Esophagus squamous epithelium (tissue), 5 donors: ENCODE measurements at regions not wholly inside any gene's neighbourhood (a gene's known extent, or its start where the extent isn't known, plus 50 kb on each side); places are given as distances from the start of the nearest gene placed in this dataset.

Experiments
- DNase-seq: peaks from one replicate; lab custom pipeline; 2025; lab: John Stamatoyannopoulos, UW
- H3K27ac ChIP-seq, 4 donors: fragments of 200-600 bp; sonication (generic); one replicate each; pipeline ENCODE4 v1.5.1; 2016 to 2019; ENCODE audit warnings: mild to moderate bottlenecking in 1 of 4
- H3K27me3 ChIP-seq, 4 donors: fragments of 200-600 bp; sonication (generic); 1 replicate in 3 of 4; 2 replicates in 1 of 4; pipeline versions ENCODE4 v1.5.1 to v1.6.0; 2017 to 2021; ENCODE audit warnings: antibody characterized with exemption in 1 of 4
- H3K36me3 ChIP-seq, 3 donors: fragments of 200-600 bp; sonication (generic); one replicate each; pipeline ENCODE4 v1.5.1; 2016 to 2019
- H3K4me1 ChIP-seq, 3 donors: fragments of 200-600 bp; sonication (generic); one replicate each; pipeline ENCODE4 v1.5.1; 2017 to 2019
- H3K4me3 ChIP-seq, 4 donors: fragments of 200-600 bp; sonication (generic); 1 replicate in 3 of 4; 2 replicates in 1 of 4; pipeline ENCODE4 v1.5.1; 2016 to 2019; ENCODE audit warnings: mild to moderate bottlenecking in 2 of 4, moderate library complexity in 1 of 4
- H3K9me3 ChIP-seq, 3 donors: fragments of 200-600 bp; sonication (generic); one replicate each; pipeline ENCODE4 v1.5.1; 2016 to 2019
- POLR2A ChIP-seq, 4 donors: fragments of 450-650 bp; IDR thresholded peaks; one replicate each; pipeline ENCODE4 v1.6.1; 2017; ENCODE audit warnings: antibody characterized with exemption in 4 of 4, mild to moderate bottlenecking in 4 of 4, moderate library complexity in 3 of 4
- WGBS, 2 donors: methylation state at CpG; one replicate each; pipeline ENCODE4 v1.1.5; 2018; 5-methylcytosine and 5-hydroxymethylcytosine counted together
- intact Hi-C: fragments of 100-400 bp; cut with DNase I; formaldehyde crosslinking; loops from one replicate; pipeline ENCODE4 v1.15.0; 2022
- TF ChIP-seq, protein P1 (sequence below), 6 experiments: fragments of 450-650 bp in 4 of 6; fragments of 200-600 bp in 2 of 6; sonication (generic) in 2 of 6; IDR thresholded peaks; one replicate each; pipeline ENCODE4 v1.5.1; 2016 to 2019; ENCODE audit warnings: antibody characterized with exemption in 6 of 6, mild to moderate bottlenecking in 4 of 6, moderate library complexity in 4 of 6
- donor health status: DM: yes; HTN: yes; CAD: no.

DNA sequence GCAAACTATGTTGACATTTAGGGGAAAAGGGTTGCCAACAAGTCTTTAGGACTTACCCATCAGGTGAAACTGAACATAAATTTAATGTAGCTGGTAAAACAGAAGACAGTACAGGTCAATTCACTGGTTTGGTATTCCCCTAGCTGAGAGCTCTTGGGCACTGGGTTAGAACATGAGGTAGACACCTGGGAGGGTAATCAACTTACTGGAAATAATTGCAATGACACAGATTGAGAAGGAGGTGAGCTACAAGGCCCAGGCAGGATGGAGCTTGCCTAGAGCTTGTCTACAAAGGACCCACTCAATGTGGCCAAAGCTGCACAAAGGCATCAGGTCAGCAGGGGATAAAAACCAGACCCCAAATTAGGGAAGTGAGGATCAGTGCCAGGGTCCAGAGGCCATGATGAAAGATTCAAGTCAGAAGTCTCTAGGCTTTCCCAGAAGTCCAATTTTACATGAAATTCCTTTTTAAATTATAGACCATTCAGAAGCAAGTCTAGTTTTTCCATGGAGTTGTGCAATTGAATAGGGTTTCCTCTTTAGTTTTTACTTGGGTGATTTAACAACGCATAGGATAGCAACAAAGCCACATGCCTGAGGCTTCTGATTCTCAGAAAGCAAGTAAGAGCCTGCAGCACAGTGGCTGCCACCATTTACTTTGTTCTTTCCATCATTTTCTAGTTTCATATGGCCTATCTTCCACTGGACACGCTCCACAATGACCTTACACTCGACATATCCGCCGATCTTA lies 194.0 kb downstream of the NDFIP2 start:
- H3K36me3 ChIP-seq, result no peaks in the 10 kb centered on the region
- WGBS, 2 donors, result 53 to 54% methylated on average over 5 of the region's 5 CpGs
- peaks cover 7 to 53% (median 12%) of the 10 kb centered on the region in 3 donors for H3K4me1 ChIP-seq
- intact Hi-C loops, result loop anchor here (10.0 kb wide), 1 partner anchor 250 kb away; no protein-coding TSS in a partner anchor
- H3K27ac ChIP-seq, result no peak overlapping the region
- no peak for TF ChIP-seq POLR2A (IDR thresholded peaks at IDR 0.05)
- TF ChIP-seq, protein P1, sequence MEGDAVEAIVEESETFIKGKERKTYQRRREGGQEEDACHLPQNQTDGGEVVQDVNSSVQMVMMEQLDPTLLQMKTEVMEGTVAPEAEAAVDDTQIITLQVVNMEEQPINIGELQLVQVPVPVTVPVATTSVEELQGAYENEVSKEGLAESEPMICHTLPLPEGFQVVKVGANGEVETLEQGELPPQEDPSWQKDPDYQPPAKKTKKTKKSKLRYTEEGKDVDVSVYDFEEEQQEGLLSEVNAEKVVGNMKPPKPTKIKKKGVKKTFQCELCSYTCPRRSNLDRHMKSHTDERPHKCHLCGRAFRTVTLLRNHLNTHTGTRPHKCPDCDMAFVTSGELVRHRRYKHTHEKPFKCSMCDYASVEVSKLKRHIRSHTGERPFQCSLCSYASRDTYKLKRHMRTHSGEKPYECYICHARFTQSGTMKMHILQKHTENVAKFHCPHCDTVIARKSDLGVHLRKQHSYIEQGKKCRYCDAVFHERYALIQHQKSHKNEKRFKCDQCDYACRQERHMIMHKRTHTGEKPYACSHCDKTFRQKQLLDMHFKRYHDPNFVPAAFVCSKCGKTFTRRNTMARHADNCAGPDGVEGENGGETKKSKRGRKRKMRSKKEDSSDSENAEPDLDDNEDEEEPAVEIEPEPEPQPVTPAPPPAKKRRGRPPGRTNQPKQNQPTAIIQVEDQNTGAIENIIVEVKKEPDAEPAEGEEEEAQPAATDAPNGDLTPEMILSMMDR (IDR thresholded peaks at IDR 0.05), result no peak
- DNase-seq, result no peak
- no peak overlapping the region for H3K4me3 ChIP-seq
- no peaks in the 10 kb centered on the region for H3K27me3 ChIP-seq
- no peaks in the 10 kb centered on the region for H3K9me3 ChIP-seq

DNA sequence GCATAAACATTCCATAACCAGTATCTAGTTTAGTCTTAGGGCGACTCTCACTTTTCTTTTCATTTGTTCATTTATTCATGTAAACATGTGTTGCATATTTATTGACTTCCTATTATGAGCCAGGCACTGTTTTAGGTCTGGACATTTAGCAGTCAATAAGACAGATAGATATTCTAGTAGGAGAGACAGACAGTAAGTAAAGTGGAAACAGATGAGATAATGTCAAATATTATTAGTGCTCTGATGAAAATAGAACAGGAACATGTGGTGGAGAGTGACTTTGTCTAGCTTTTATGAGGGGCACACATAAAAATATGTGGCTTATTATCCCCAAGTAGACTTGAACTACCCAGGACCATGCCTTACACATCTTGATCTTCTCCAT lies 193.0 kb downstream of the NDFIP2 start:
- DNase-seq, result no peak
- 62 to 64% methylated on average over 1 of the region's 1 CpG for WGBS, 2 donors
- Histone ChIP-seq H3K4me1 (peaks cover 7 to 53% (median 12%) of the 10 kb centered on the region in 3 donors), H3K27me3 (no peaks in the 10 kb centered on the region), H3K4me3 (no peak overlapping the region), H3K9me3 (no peaks in the 10 kb centered on the region), H3K36me3 (no peaks in the 10 kb centered on the region), H3K27ac (peak overlapping the region in 1 of 4 donors; percentile 42)
- intact Hi-C loops, result loop anchor here (10.0 kb wide), 1 partner anchor 249 kb away; no protein-coding TSS in a partner anchor
- TF ChIP-seq, protein P1 (IDR thresholded peaks at IDR 0.05), result no peak
- no peak for TF ChIP-seq POLR2A (IDR thresholded peaks at IDR 0.05)

DNA sequence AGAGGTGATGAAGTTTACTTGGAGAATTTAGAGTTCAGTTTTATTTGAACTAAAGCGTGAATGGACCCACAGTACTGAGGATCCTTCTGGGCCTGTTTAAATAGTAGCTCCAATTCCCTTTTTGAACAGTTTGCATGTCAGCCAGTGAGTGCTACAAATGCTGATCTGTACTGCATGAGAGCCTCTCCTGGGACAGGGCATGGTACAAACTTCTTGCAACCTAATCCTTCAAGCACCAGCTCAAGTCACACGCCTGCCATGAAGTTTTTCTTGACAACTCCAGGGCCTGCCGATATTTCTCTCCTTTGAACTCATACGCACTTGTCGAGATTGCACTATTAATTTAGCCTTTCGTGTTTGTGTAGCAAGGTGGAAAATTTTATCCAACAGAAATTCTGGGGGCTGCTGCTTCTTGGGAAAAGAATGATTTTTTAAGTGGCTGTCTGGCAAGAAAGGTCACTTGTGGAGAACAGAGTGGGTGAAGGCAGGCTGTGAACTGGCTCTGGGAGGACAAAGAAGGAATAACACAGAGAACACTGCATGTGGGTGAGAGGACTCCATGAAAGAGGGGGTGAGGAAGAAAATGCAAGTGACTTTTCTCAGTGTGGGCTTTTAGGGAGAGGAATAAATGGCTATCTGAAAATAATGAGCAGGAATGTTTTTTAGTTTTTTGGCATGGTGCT lies 192.5 kb downstream of the NDFIP2 start:
- Histone ChIP-seq H3K4me3 (no peak overlapping the region), H3K27me3 (no peaks in the 10 kb centered on the region), H3K27ac (no peak overlapping the region), H3K4me1 (peaks cover 7 to 53% (median 12%) of the 10 kb centered on the region in 3 donors), H3K36me3 (no peaks in the 10 kb centered on the region), H3K9me3 (no peaks in the 10 kb centered on the region)
- TF ChIP-seq, protein P1 (IDR thresholded peaks at IDR 0.05), result no peak
- TF ChIP-seq POLR2A (IDR thresholded peaks at IDR 0.05), result no peak
- 73% methylated on average over 6 of the region's 6 CpGs for WGBS, 2 donors
- no peak for DNase-seq
- intact Hi-C loops, result loop anchor here (10.0 kb wide), 1 partner anchor 249 kb away; no protein-coding TSS in a partner anchor

DNA sequence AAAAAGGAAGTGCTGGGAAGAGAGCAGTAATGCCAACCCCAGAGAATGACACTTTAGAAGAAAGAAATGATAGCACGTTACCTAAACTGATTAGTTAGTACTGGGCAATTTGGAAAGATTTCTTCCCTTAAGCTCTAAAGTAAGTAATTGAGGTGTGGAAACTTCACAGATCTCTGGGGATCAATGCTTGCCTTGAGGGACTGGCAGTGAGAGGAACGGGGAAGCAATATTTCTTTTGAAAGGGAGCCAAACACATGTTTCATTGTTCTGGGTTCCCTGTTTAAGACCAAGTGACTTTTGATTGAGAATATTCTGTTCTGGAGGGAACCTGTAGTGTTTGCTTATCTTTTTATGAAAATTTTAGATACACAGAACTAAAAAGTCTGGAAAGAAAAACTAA lies 190.5 kb downstream of the NDFIP2 start:
- no peak overlapping the region for H3K4me3 ChIP-seq
- TF ChIP-seq, protein P1 (IDR thresholded peaks at IDR 0.05), result no peak
- no peak for TF ChIP-seq POLR2A (IDR thresholded peaks at IDR 0.05)
- no peaks in the 10 kb centered on the region for H3K27me3 ChIP-seq
- H3K27ac ChIP-seq, result no peak overlapping the region
- intact Hi-C loops, result loop anchor here (10.0 kb wide), 1 partner anchor 247 kb away; no protein-coding TSS in a partner anchor
- 14 to 46% methylated on average over 2 of the region's 2 CpGs for WGBS, 2 donors
- peaks cover 7 to 52% (median 12%) of the 10 kb centered on the region in 3 donors for H3K4me1 ChIP-seq
- no peaks in the 10 kb centered on the region for H3K36me3 ChIP-seq
- no peak for DNase-seq
- no peaks in the 10 kb centered on the region for H3K9me3 ChIP-seq
